ENCODE measurements at regions not wholly inside any gene's neighbourhood (a gene's known extent, or its start where the extent isn't known, plus 50 kb on each side); places are given as distances from the start of the nearest gene placed in this dataset.

GRCh38 chr5:174953871-174954270 is 229.5 kb downstream of the MSX2 start:
- POLR2A ChIA-PET = no interaction called here
- DNase-seq (ENCODE audit: low read depth in 1 of 2, low spot score in 1 of 2) = no peak

GRCh38 chr5:174951151-174951780 is 226.9 kb downstream of the MSX2 start:
- TF ChIP-seq CTCF (IDR thresholded peaks at IDR 0.05) = peak; percentile 90
- no peak for TF ChIP-seq EHMT2 (IDR thresholded peaks at IDR 0.05; ENCODE audit: low read depth)
- no peak for TF ChIP-seq SREBF2 (IDR thresholded peaks at IDR 0.05)
- no peak for TF ChIP-seq CBX2 (IDR thresholded peaks at IDR 0.05; ENCODE audit: borderline replicate concordance, low read depth)
- peak; percentile 96 to 97 for TF ChIP-seq RAD21 (conservative IDR thresholded peaks at IDR 0.05 in 1 of 2, IDR thresholded peaks at IDR 0.05 in 1 of 2)
- TF ChIP-seq HDAC2 (IDR thresholded peaks at IDR 0.05) = no peak
- peak; percentile 96 for TF ChIP-seq SMC3 (IDR thresholded peaks at IDR 0.05)
- ChIA-PET POLR2A (no interaction called here), CTCF (interaction anchor here (0.5 to 11.3 kb wide), 63 partner anchors 10 to 750 kb away, joined by 3 to 150 read pairs (median 4); partner anchors contain the start of gene DRD1)
- H3K4me2 ChIP-seq = no peak overlapping the region
- FAIRE-seq = peak; percentile 87
- 22% methylated on average over 5 of the region's 5 CpGs for WGBS (ENCODE audit: missing lambda C conversion rate)
- no peak overlapping the region for H3K4me3 ChIP-seq
- no peaks in the 10 kb centered on the region for H3K9me3 ChIP-seq
- peak; percentile 81 for DNase-seq (ENCODE audit: low read depth in 1 of 2, low spot score in 1 of 2)
- peak; percentile 96 to 98 for ATAC-seq
- H3K27ac ChIP-seq = peak overlapping the region; percentile 10 to 46; a peak in 3 of 6 replicates
- no peaks in the 10 kb centered on the region for H3K4me1 ChIP-seq

More at GRCh38 chr5:174953871-174954270, 229.5 kb downstream of the MSX2 start:
- ATAC-seq (no peak), FAIRE-seq (no peak)
- H3K4me1 ChIP-seq = no peaks in the 10 kb centered on the region
- no peak overlapping the region for H3K27ac ChIP-seq
- 54% methylated on average over 6 of the region's 6 CpGs for WGBS (ENCODE audit: missing lambda C conversion rate)
- H3K9me3 ChIP-seq = no peaks in the 10 kb centered on the region
- CTCF ChIA-PET = interaction anchor here (0.7 to 11.3 kb wide), 5 partner anchors 18 to 563 kb away, joined by 3 to 150 read pairs (median 4); partner anchors contain the start of gene DRD1
- H3K4me2 ChIP-seq = no peak overlapping the region
- TF ChIP-seq HMGXB4 (CRISPR knock-in tag; IDR thresholded peaks at IDR 0.05; ENCODE audit: borderline replicate concordance) (no peak), RARB (CRISPR knock-in tag; IDR thresholded peaks at IDR 0.05) (no peak), ZC3H11A (IDR thresholded peaks at IDR 0.05) (no peak), GATA3 (IDR thresholded peaks at IDR 0.05; ENCODE audit: borderline replicate concordance) (no peak), HOXB5 (CRISPR knock-in tag; IDR thresholded peaks at IDR 0.05) (no peak), MAFK (IDR thresholded peaks at IDR 0.05; ENCODE audit: partially characterized antibody) (no peak), EHF (CRISPR knock-in tag; IDR thresholded peaks at IDR 0.05) (no peak), HOXA7 (CRISPR knock-in tag; IDR thresholded peaks at IDR 0.05) (no peak)
- no peak overlapping the region for H3K4me3 ChIP-seq

- WGBS (ENCODE audit: missing lambda C conversion rate) = 13% methylated on average over 1 of the region's 1 CpG
- CTCF ChIA-PET = interaction anchor here (1.5 to 11.3 kb wide), 4 partner anchors 11 to 499 kb away, joined by 3 to 150 read pairs (median 12); partner anchors contain the start of gene DRD1
- no peak for FAIRE-seq
Measured at GRCh38 chr5:174947548-174947947, 223.2 kb downstream of the MSX2 start.

GRCh38 chr5:174945853-174946252 is 221.5 kb downstream of the MSX2 start:
- no peaks in the 10 kb centered on the region for H3K9me3 ChIP-seq
- H3K4me1 ChIP-seq = no peaks in the 10 kb centered on the region
- DNase-seq (ENCODE audit: low read depth in 1 of 2, low spot score in 1 of 2) (no peak), FAIRE-seq (no peak), ATAC-seq (no peak)
- TF ChIP-seq USF2 (IDR thresholded peaks at IDR 0.05) (no peak), HEYL (CRISPR knock-in tag; IDR thresholded peaks at IDR 0.05) (no peak), ZC3H11A (IDR thresholded peaks at IDR 0.05) (no peak), CHD2 (IDR thresholded peaks at IDR 0.05; ENCODE audit: low read length, partially characterized antibody) (no peak), CBX2 (IDR thresholded peaks at IDR 0.05; ENCODE audit: borderline replicate concordance, low read depth) (no peak), HOXB13 (CRISPR knock-in tag; IDR thresholded peaks at IDR 0.05; ENCODE audit: low read depth) (no peak), NR3C1 (IDR thresholded peaks at IDR 0.05) (no peak), FOXS1 (CRISPR knock-in tag; IDR thresholded peaks at IDR 0.05) (no peak), RAD21 (conservative IDR thresholded peaks at IDR 0.05 in 1 of 2, IDR thresholded peaks at IDR 0.05 in 1 of 2) (no peak), JUN (IDR thresholded peaks at IDR 0.05) (no peak), PHF8 (IDR thresholded peaks at IDR 0.05; ENCODE audit: borderline replicate concordance, low read depth) (no peak), JUNB (IDR thresholded peaks at IDR 0.05) (no peak), MAFK (IDR thresholded peaks at IDR 0.05; ENCODE audit: partially characterized antibody) (no peak), FOSL2 (IDR thresholded peaks at IDR 0.05) (no peak), FOSL2 (CRISPR knock-in tag; IDR thresholded peaks at IDR 0.05) (no peak), NFE2L2 (conservative IDR thresholded peaks at IDR 0.05; ENCODE audit: low read length) (no peak)
- POLR2A ChIA-PET = no interaction called here
- CTCF ChIA-PET = interaction anchor here (0.7 to 2.2 kb wide), 5 partner anchors 10 to 619 kb away, joined by 3 to 20 read pairs (median 3); no protein-coding TSS in a partner anchor
- WGBS (ENCODE audit: missing lambda C conversion rate) = 40% methylated on average over 7 of the region's 7 CpGs
- H3K27ac ChIP-seq = no peak overlapping the region
- H3K4me3 ChIP-seq = no peak overlapping the region
- H3K4me2 ChIP-seq = no peak overlapping the region

More at GRCh38 chr5:174947548-174947947, 223.2 kb downstream of the MSX2 start:
- Histone ChIP-seq H3K4me1 (no peaks in the 10 kb centered on the region), H3K4me3 (no peak overlapping the region), H3K9me3 (no peaks in the 10 kb centered on the region), H3K27ac (no peak overlapping the region), H3K4me2 (no peak overlapping the region)
- POLR2A ChIA-PET = no interaction called here
- no peak for TF ChIP-seq ZFP36 (IDR thresholded peaks at IDR 0.05; ENCODE audit: borderline replicate concordance, partially characterized antibody)
- 0 out of 4 replicates have a peak, but pooled peaks of 1 of the 2 experiments have one; percentile 15 for TF ChIP-seq CEBPB (IDR thresholded peaks at IDR 0.05)
- ATAC-seq = no peak
- DNase-seq (ENCODE audit: low read depth in 1 of 2, low spot score in 1 of 2) = peak in 1 of 2 experiments; percentile 21

Measured in A549 (cell line).